ENCODE measurements at regions not wholly inside any gene's neighbourhood (a gene's known extent, or its start where the extent isn't known, plus 50 kb on each side); places are given as distances from the start of the nearest gene placed in this dataset.

DNA sequence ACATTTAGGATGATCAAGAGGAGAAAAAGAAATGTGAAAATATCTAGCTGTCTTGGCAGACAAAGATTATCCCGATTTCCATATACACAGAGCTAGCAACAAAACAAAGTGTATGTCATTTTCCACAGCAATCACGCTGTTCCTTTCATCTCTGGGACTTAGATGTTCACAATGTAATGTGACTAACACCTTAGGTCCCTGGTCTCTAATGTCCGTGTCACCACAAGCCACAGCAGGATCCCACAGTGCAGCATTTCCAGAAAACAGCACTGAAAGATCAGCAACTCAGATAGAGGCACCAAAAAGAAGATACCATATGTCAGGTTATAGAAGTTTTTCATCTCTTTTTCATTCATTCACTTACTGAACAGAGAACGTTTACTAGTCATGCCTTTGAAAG lies 118.0 kb upstream of the TNPO1 start:
- no peak for TF ChIP-seq CTCF (IDR thresholded peaks at IDR 0.05)
- TF ChIP-seq POLR2A (IDR thresholded peaks at IDR 0.05) = no peak

All from Peyer's patch (tissue), 4 donors.